ENCODE measurements at regions not wholly inside any gene's neighbourhood (a gene's known extent, or its start where the extent isn't known, plus 50 kb on each side); places are given as distances from the start of the nearest gene placed in this dataset.
A peak's percentile ranks its signal among the peaks of the same experiment; 100 is the strongest.

GRCh38 chrX:46386511-46386910 lies 158.7 kb downstream of the ZNF674 start:
- TF ChIP-seq CTCF (IDR thresholded peaks at IDR 0.05) (peak in 1 of 6 experiments; percentile 11), POLR2A (IDR thresholded peaks at IDR 0.05) (no peak)

All from thyroid gland (tissue), 4 donors.